ENCODE measurements at regions not wholly inside any gene's neighbourhood (a gene's known extent, or its start where the extent isn't known, plus 50 kb on each side); places are given as distances from the start of the nearest gene placed in this dataset.

DNA sequence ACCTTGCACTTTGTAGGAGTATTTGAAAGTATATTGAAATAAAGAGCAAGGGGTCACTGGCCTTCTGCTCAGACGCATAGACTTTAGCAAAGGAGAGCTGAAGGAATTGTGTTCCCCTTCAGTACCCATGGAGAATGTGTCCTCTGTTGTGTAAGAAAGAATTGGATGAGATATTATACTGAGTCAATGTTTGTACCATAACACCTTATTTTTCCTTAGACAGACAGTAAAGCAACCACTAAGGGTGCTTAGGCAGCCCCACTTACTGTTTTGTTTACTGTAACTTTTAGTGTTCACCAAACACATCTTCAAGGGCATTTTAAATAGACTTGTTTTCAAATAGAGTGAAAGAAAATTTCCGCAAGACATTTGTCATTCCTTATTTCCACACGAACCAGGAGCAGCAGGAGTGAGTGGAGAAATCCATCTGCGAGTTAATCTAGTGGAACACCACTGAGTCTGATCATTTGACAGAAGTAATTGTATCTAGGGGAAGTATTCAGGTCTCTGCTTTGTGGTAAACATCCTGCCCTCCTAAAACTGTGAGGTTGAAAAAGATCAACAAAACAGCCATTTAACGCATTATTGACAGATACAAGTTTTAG lies 89.5 kb downstream of the SLIT2 start:
- TF ChIP-seq POLR2A (IDR thresholded peaks at IDR 0.05) = no peak
- TF ChIP-seq, protein P1, sequence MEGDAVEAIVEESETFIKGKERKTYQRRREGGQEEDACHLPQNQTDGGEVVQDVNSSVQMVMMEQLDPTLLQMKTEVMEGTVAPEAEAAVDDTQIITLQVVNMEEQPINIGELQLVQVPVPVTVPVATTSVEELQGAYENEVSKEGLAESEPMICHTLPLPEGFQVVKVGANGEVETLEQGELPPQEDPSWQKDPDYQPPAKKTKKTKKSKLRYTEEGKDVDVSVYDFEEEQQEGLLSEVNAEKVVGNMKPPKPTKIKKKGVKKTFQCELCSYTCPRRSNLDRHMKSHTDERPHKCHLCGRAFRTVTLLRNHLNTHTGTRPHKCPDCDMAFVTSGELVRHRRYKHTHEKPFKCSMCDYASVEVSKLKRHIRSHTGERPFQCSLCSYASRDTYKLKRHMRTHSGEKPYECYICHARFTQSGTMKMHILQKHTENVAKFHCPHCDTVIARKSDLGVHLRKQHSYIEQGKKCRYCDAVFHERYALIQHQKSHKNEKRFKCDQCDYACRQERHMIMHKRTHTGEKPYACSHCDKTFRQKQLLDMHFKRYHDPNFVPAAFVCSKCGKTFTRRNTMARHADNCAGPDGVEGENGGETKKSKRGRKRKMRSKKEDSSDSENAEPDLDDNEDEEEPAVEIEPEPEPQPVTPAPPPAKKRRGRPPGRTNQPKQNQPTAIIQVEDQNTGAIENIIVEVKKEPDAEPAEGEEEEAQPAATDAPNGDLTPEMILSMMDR (IDR thresholded peaks at IDR 0.05) = no peak
